HepG2 (cell line): ENCODE measurements at regions not wholly inside any gene's neighbourhood (a gene's known extent, or its start where the extent isn't known, plus 50 kb on each side); places are given as distances from the start of the nearest gene placed in this dataset.

Source experiments
- CHD4 ChIP-seq: fragments of 200-600 bp; sonication (generic); IDR thresholded peaks from 2 replicates; pipeline ENCODE4 v1.7.0; 2017; ENCODE audit warnings: mild to moderate bottlenecking, low read length, borderline replicate concordance
- ELK4 ChIP-seq: sonication (generic); formaldehyde crosslinking; IDR thresholded peaks from 2 replicates; pipeline ENCODE4 v1.9.0; 2021; ENCODE audit warnings: missing genetic modification reagents, borderline replicate concordance
- HIC2 ChIP-seq: sonication (generic); formaldehyde crosslinking; IDR thresholded peaks from 2 replicates; pipeline ENCODE4 v1.9.0; 2022; ENCODE audit warnings: low read depth, missing genetic modification reagents
- RAD51 ChIP-seq: fragments of 450-650 bp; IDR thresholded peaks from 2 replicates; pipeline ENCODE4 v1.6.1; 2016; ENCODE audit warnings: borderline replicate concordance
- ZMYM3 ChIP-seq: sonication (generic); formaldehyde crosslinking; IDR thresholded peaks from 2 replicates; pipeline ENCODE4 v1.5.1; 2020; ENCODE audit warnings: mild to moderate bottlenecking, missing genetic modification reagents
- ZNF275 ChIP-seq: sonication (generic); formaldehyde crosslinking; IDR thresholded peaks from 2 replicates; pipeline ENCODE4 v1.8.0; 2022; ENCODE audit warnings: missing genetic modification reagents, mild to moderate bottlenecking, inconsistent platforms, borderline replicate concordance
- ZNF567 ChIP-seq: sonication (generic); formaldehyde crosslinking; IDR thresholded peaks from 2 replicates; pipeline ENCODE4 v1.8.1; 2023; ENCODE audit warnings: mild to moderate bottlenecking, missing genetic modification reagents, borderline replicate concordance
- ZNF629 ChIP-seq: sonication (generic); formaldehyde crosslinking; conservative IDR thresholded peaks from 2 replicates; pipeline ENCODE4 v1.5.0; 2020; ENCODE audit warnings: missing genetic modification reagents
- ZNF766 ChIP-seq: sonication (generic); formaldehyde crosslinking; IDR thresholded peaks from 2 replicates; pipeline ENCODE4 v1.5.0; 2020; ENCODE audit warnings: missing genetic modification reagents, borderline replicate concordance
- ZNF768 ChIP-seq: sonication (generic); formaldehyde crosslinking; IDR thresholded peaks from 2 replicates; pipeline ENCODE4 v1.4.0; 2020; ENCODE audit warnings: missing genetic modification reagents
- ZSCAN22 ChIP-seq: sonication (generic); formaldehyde crosslinking; IDR thresholded peaks from 2 replicates; pipeline ENCODE4 v1.4.0; 2020; ENCODE audit warnings: mild to moderate bottlenecking, missing genetic modification reagents
- ZXDC ChIP-seq: sonication (generic); formaldehyde crosslinking; IDR thresholded peaks from 2 replicates; pipeline ENCODE4 v1.5.0; 2020; ENCODE audit warnings: mild to moderate bottlenecking, missing genetic modification reagents
- TF ChIP-seq, protein P1 (sequence below): IDR thresholded peaks from 2 replicates; pipeline ENCODE4 v1.6.1; 2016; ENCODE audit warnings: missing genetic modification reagents, missing compliant biosample characterization

DNA sequence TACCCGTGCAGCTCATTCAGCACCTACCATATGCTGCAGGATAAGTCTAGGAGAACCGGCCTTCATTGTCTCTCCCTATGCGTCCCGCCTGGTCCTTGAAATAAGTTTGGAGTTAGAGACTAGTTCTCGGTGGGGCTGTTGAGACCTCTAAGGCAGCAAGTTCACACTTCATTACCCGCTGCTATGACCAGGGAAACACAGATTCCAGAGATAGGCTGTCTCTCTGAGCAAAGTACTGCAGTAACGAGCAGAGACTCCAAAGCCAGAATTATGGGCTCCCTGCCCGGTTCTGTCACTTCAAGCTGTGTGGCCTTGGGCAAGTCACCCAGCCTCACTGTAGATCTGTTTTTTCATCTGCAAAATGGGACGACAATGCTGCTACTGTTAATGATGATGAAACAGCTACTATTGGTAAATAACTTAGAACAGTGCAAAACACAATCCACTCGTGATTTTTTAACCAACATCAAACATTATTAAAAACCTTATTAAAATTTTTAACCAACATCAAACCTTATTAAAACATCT lies 184.1 kb downstream of the USP12 start (continued):
- TF ChIP-seq HIC2 (no peak), CHD4 (peak; percentile 74; the same call in 1 of the 2 replicates), ZSCAN22 (CRISPR knock-in tag) (no peak), ZXDC (no peak), ELK4 (CRISPR knock-in tag) (no peak), RAD51 (no peak), ZNF629 (peak; percentile 90), ZNF275 (CRISPR knock-in tag) (no peak), ZNF766 (no peak), ZNF567 (CRISPR knock-in tag) (no peak), ZMYM3 (CRISPR knock-in tag) (0 out of 2 replicates have a peak, but pooled peaks have one; percentile 34), ZNF768 (CRISPR knock-in tag) (peak; percentile 74; the same call in 1 of the 2 replicates)
- TF ChIP-seq, protein P1, sequence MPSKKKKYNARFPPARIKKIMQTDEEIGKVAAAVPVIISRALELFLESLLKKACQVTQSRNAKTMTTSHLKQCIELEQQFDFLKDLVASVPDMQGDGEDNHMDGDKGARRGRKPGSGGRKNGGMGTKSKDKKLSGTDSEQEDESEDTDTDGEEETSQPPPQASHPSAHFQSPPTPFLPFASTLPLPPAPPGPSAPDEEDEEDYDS (CRISPR knock-in tag), result no peak
